Kidney (tissue), 13 donors: ENCODE measurements at regions not wholly inside any gene's neighbourhood (a gene's known extent, or its start where the extent isn't known, plus 50 kb on each side); places are given as distances from the start of the nearest gene placed in this dataset.

Source experiments
- DNase-seq, 5 donors: peaks; one replicate each; pipeline ENCODE4 v3.0.0-alpha.2; 2013 to 2020
- FAIRE-seq: peaks from 2 replicates; lab custom pipeline; 2012; peaks lifted over from hg19 to GRCh38; lab: Jason Lieb, UNC
- H3K27ac ChIP-seq, 2 donors: one replicate each; pipeline ENCODE4 v1.7.0; 2013; ENCODE audit warnings: low read depth in 2 of 2, low read length in 2 of 2, inconsistent platforms in 1 of 2
- H3K27me3 ChIP-seq: one replicate; pipeline ENCODE4 v1.7.1; 2013; ENCODE audit warnings: low read length, inconsistent platforms; ENCODE audit not compliant: control insufficient read depth, insufficient read depth
- H3K36me3 ChIP-seq, 3 donors: one replicate each; pipeline versions ENCODE4 v1.7.0 to v1.7.1; 2013; ENCODE audit warnings: low read length in 3 of 3, control low read depth in 1 of 3, inconsistent platforms in 1 of 3; ENCODE audit not compliant: insufficient read depth in 3 of 3, control insufficient read depth in 2 of 3
- H3K4me1 ChIP-seq, 3 donors: one replicate each; pipeline versions ENCODE4 v1.7.0 to v1.7.1; 2013; ENCODE audit warnings: low read length in 3 of 3, inconsistent platforms in 1 of 3, low read depth in 1 of 3; ENCODE audit not compliant: control insufficient read depth in 2 of 3, insufficient read depth in 2 of 3
- H3K4me3 ChIP-seq, 3 donors: one replicate each; pipeline versions ENCODE4 v1.7.0 to v1.8.1; 2013; ENCODE audit warnings: low read length in 3 of 3, control low read depth in 1 of 3, inconsistent platforms in 1 of 3
- H3K9ac ChIP-seq, 3 donors: one replicate each; pipeline versions ENCODE4 v1.7.0 to v1.7.1; 2013; ENCODE audit warnings: low read length in 3 of 3, control low read depth in 1 of 3, inconsistent platforms in 1 of 3
- H3K9me3 ChIP-seq, 3 donors: one replicate each; pipeline versions ENCODE4 v1.7.0 to v1.7.1; 2013; ENCODE audit warnings: low read length in 3 of 3, control low read depth in 1 of 3, inconsistent platforms in 1 of 3; ENCODE audit not compliant: control insufficient read depth in 2 of 3, insufficient read depth in 1 of 3
- intact Hi-C: fragments of 100-400 bp; cut with DNase I; formaldehyde crosslinking; loops from one replicate; pipeline ENCODE4 v1.11.1; 2022
- TF ChIP-seq, protein P1 (sequence below): IDR thresholded peaks from 3 replicates; pipeline ENCODE4 v1.5.1; 2012; ENCODE audit warnings: mild to moderate bottlenecking, moderate library complexity, borderline replicate concordance; ENCODE audit not compliant: insufficient read depth; ENCODE audit errors: extremely low read depth
- donor health status: control.
- donor health status: control.
- donor health status: control.
- donor health status: control.
- donor health status: control.
- donor health status: DM: yes; HTN: yes; CAD: no.
- donor health status: Normal renal cell carcinoma (clear cell type).

DNA sequence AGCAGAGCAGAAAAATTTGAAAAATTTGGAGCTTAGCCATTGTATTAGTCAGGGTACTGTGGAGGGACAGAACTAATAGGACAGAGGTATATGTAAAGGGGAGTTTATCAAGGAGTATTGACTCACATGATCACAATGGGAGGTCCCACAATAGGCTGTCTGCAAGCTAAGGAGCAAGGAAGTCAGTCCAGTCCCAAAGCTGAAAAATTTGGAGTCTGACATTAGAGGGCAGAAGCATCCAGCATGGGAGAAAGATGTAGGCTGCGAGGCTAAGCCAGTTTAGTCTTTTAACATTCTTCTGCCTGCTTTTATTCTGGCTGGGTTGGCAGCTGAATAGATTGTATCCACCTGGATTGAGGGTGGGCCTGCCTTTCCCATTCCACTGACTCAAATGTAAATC, 82.0 kb downstream of the SMPDL3A start:
- FAIRE-seq: no peak
- Histone ChIP-seq H3K36me3 (no peaks in the 10 kb centered on the region), H3K4me1 (no peaks in the 10 kb centered on the region), H3K9ac (no peak overlapping the region), H3K9me3 (no peaks in the 10 kb centered on the region), H3K27ac (no peak overlapping the region), H3K4me3 (no peak overlapping the region), H3K27me3 (no peaks in the 10 kb centered on the region)
- intact Hi-C loops: no loop called here
- DNase-seq: no peak
- TF ChIP-seq, protein P1, sequence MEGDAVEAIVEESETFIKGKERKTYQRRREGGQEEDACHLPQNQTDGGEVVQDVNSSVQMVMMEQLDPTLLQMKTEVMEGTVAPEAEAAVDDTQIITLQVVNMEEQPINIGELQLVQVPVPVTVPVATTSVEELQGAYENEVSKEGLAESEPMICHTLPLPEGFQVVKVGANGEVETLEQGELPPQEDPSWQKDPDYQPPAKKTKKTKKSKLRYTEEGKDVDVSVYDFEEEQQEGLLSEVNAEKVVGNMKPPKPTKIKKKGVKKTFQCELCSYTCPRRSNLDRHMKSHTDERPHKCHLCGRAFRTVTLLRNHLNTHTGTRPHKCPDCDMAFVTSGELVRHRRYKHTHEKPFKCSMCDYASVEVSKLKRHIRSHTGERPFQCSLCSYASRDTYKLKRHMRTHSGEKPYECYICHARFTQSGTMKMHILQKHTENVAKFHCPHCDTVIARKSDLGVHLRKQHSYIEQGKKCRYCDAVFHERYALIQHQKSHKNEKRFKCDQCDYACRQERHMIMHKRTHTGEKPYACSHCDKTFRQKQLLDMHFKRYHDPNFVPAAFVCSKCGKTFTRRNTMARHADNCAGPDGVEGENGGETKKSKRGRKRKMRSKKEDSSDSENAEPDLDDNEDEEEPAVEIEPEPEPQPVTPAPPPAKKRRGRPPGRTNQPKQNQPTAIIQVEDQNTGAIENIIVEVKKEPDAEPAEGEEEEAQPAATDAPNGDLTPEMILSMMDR: no peak

DNA sequence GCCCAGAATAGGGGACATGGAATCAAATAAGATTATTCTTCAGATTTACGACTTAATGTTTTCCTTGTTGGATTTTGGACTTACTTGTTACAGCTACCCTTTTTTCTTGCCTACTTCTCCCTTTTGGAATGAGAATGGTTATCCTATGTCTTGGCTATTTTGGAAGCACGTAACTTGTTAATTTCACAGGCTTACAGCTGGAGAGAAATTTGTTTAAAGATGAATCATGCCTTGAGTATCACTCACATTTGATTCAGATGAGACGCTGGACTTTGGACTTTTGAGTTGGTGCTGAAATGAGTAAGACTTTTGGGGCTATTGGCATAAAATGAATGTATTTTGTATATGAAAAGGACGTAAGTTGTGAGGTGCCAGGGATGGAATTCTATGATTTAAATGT, 83.3 kb downstream of the SMPDL3A start:
- Histone ChIP-seq H3K4me1 (no peaks in the 10 kb centered on the region), H3K9me3 (no peaks in the 10 kb centered on the region), H3K27me3 (no peaks in the 10 kb centered on the region), H3K9ac (no peak overlapping the region), H3K27ac (no peak overlapping the region), H3K4me3 (no peak overlapping the region), H3K36me3 (no peaks in the 10 kb centered on the region)
- TF ChIP-seq, protein P1: no peak
- DNase-seq: no peak
- FAIRE-seq: no peak
- intact Hi-C loops: no loop called here

DNA sequence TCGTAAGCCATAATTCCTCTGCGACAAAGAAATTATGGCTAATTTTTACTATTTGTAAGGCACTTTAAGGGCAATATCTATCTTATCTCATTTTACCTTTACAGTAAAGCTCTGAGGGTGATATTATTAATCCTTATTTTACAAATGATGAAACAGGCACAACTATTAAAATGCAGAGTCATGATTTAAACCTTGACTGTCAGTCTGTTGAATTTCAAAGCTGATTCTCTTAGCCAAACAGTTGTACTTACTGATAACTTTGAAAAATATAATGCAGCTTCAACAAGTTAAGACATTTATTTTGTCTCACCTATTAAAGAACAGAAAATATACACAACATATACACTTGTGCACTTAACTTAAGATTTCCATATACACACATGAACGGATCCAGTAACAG, 88.2 kb downstream of the SMPDL3A start:
- Histone ChIP-seq H3K27ac (no peak overlapping the region), H3K4me3 (no peak overlapping the region), H3K9me3 (no peaks in the 10 kb centered on the region), H3K9ac (no peak overlapping the region), H3K27me3 (no peaks in the 10 kb centered on the region), H3K4me1 (no peaks in the 10 kb centered on the region), H3K36me3 (no peaks in the 10 kb centered on the region)
- intact Hi-C loops: no loop called here
- TF ChIP-seq, protein P1: no peak
- FAIRE-seq (no peak), DNase-seq (no peak)

DNA sequence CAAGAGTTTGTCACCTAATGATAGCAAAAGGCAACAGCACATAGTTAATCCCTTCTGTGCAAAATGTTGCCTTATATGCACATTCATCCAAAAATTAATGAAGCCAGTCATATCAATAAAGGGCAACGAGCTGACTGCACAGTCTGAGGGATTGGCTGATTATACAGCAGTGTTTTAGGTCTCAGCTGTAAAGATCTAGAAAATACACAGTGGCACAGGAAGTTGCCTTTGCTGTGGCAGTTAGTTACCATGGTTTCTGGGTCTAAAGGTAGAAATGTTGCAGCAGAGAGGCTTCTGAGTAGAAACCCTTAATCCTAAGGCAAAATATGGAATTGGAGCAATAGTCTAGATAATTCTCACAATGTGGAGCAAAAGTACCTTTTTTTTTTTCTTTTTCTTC, 89.7 kb downstream of the SMPDL3A start:
- Histone ChIP-seq H3K27ac (no peak overlapping the region), H3K9ac (no peak overlapping the region), H3K27me3 (no peaks in the 10 kb centered on the region), H3K9me3 (no peaks in the 10 kb centered on the region), H3K36me3 (no peaks in the 10 kb centered on the region), H3K4me3 (no peak overlapping the region), H3K4me1 (no peaks in the 10 kb centered on the region)
- intact Hi-C loops: no loop called here
- DNase-seq: no peak
- TF ChIP-seq, protein P1: no peak
- no peak for FAIRE-seq
